Naive thymus-derived CD8-positive, alpha-beta T cell (primary cell): ENCODE measurements at regions not wholly inside any gene's neighbourhood (a gene's known extent, or its start where the extent isn't known, plus 50 kb on each side); places are given as distances from the start of the nearest gene placed in this dataset.
A peak's percentile ranks its signal among the peaks of the same experiment; 100 is the strongest.

Experiments
- ATAC-seq, 2 donors: fragments of 150-1000 bp; cut with Tn5 transposase in 1 of 2; sonication (Bioruptor Pico), chemical (Tn5 transposase) in 1 of 2; 1 replicate in 1 of 2; 2 replicates in 1 of 2; pipeline ENCODE4 v1.10.0; 2021; ENCODE audit warnings: mild to moderate bottlenecking in 2 of 2, moderate library complexity in 2 of 2
- POLR2A ChIA-PET: fragments of 350-600 bp; sonication (Branson Sonifier 250); formaldehyde crosslinking; loops from one replicate; lab custom pipeline; 2021; ENCODE audit warnings: antibody characterized with exemption; lab: Charles Lee
- DNase-seq, 10 donors: peaks; one replicate each; pipeline versions ENCODE4 v3.0.0 to v3.0.0-alpha.2; 2020 to 2022
- H3K27ac Mint-ChIP-seq, 10 donors: one replicate each; pipeline ENCODE4 v1.8.0; 2020 to 2022; ENCODE audit warnings: mild to moderate bottlenecking in 10 of 10, mixed read lengths in 10 of 10, moderate library complexity in 4 of 10, inconsistent platforms in 1 of 10
- H3K27me3 Mint-ChIP-seq, 5 donors: one replicate each; pipeline ENCODE4 v1.8.0; 2021 to 2022; ENCODE audit warnings: mixed read lengths in 5 of 5
- H3K36me3 Mint-ChIP-seq, 3 donors: one replicate each; pipeline ENCODE4 v1.8.0; 2020 to 2022; ENCODE audit warnings: mixed read lengths in 3 of 3, mild to moderate bottlenecking in 2 of 3, inconsistent platforms in 1 of 3
- H3K4me1 Mint-ChIP-seq, 4 donors: one replicate each; pipeline ENCODE4 v1.8.0; 2021 to 2022; ENCODE audit warnings: mixed read lengths in 4 of 4
- H3K4me3 Mint-ChIP-seq, 10 donors: one replicate each; pipeline ENCODE4 v1.8.0; 2020 to 2022; ENCODE audit warnings: mild to moderate bottlenecking in 10 of 10, mixed read lengths in 10 of 10, moderate library complexity in 6 of 10, inconsistent platforms in 1 of 10
- H3K9me3 Mint-ChIP-seq, 9 donors: one replicate each; pipeline ENCODE4 v1.8.0; 2020 to 2022; ENCODE audit warnings: mixed read lengths in 9 of 9, mild to moderate bottlenecking in 3 of 9, inconsistent platforms in 1 of 9, moderate library complexity in 1 of 9

DNA sequence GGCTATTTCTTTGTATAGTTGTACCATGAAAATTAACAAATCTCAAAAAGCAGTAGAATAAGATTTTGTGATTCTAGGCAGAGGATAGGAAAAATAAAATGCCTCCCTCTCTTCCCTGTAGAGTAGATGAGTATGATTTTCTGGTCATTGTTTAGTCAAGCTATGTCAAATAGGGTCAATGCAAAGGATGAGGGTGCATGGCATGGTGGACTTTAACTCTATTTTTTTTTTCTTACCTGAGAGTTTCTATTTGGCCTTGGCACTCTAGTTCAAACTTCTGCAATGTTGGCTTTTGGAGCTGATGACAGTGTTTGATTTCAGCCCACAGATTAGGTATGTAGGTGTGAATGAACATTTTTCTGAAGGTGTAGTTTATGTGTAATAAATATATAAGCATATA, 224.5 kb downstream of the TRIB2 start:
- POLR2A ChIA-PET, result no interaction called here

DNA sequence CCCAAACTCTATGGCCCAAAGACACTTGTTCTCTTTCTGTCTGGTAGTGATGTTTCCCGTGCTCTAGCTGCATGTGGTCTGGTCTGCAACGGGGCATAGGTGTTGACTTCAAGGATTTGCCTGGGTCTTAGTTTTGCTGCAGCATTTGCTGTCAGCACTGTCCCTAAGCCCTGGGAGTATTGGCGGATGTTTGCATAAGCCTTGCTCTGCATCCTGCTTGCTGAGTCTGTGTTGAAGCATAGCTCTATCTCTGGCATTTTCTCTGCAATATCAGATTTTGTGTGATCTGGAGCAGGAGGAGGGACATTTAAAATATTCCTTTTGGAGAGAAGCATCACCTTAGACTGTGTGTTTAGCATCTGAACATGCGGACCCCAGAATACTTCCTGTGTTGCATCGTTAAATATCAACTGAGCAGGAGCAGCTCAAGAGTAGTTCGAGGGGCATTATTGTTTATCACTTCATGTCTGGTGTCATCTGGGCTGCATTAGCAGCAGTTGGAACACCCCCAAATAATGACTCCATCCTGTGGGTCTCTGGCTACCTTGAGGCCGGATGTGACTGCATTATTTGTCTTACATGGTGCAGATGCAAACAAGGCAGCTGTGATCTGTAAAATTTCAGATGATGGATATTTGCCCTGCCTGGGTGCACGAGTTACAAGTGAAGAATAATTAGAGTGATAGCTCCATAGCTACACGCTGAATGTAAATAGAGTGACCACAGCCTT, 231.7 kb downstream of the TRIB2 start:
- ATAC-seq, result no peak
- POLR2A ChIA-PET, result interaction anchor here (0.8 kb wide), 1 partner anchor 122 kb away, joined by 3 read pairs; no protein-coding TSS in a partner anchor
- H3K4me3 Mint-ChIP-seq, result peak overlapping the region in 1 of 10 donors; percentile 8
- H3K4me1 Mint-ChIP-seq, result peaks cover 6 to 18% (median 8%) of the 10 kb centered on the region in 4 donors
- no peaks in the 10 kb centered on the region for H3K36me3 Mint-ChIP-seq
- no peaks in the 10 kb centered on the region for H3K9me3 Mint-ChIP-seq
- peak overlapping the region in 2 of 10 donors; percentile 7 to 37 for H3K27ac Mint-ChIP-seq
- DNase-seq, result no peak
- H3K27me3 Mint-ChIP-seq, result peaks cover 3 to 30% (median 13%) of the 10 kb centered on the region in 5 donors

More for the DNA sequence above, 224.5 kb downstream of the TRIB2 start:
- Mint-ChIP-seq H3K4me3 (no peak overlapping the region), H3K4me1 (peaks cover 0 to 3% (median under 1%) of the 10 kb centered on the region in 4 donors), H3K9me3 (peaks cover 0 to 3% (median 0%) of the 10 kb centered on the region in 9 donors), H3K27me3 (peaks cover 0 to 8% (median 4%) of the 10 kb centered on the region in 5 donors), H3K36me3 (peaks cover 0 to 7% (median 0%) of the 10 kb centered on the region in 3 donors), H3K27ac (no peak overlapping the region)
- DNase-seq (no peak), ATAC-seq (no peak)

DNA sequence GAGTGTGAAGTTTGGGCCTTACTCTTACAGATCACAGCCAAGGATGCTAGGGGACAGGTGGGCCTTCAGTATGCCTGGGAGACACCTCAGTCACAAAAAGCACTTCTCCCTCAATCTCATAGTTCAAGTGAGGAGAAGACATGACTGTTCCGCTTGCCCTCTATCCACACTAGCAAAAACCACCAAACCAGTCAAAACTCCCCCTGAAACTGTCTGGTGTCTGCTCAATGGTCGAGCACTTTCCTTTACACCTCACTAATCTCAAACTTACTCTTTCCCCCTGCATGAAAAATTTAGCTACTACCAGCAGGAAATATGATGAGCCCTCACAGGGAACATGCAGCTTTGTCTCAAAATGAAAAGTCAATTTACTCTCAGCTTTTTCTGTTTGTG, 232.2 kb downstream of the TRIB2 start:
- H3K27me3 Mint-ChIP-seq, result peaks cover 5 to 36% (median 18%) of the 10 kb centered on the region in 5 donors
- POLR2A ChIA-PET, result interaction anchor here (0.8 kb wide), 1 partner anchor 122 kb away, joined by 3 read pairs; no protein-coding TSS in a partner anchor
- H3K9me3 Mint-ChIP-seq, result no peaks in the 10 kb centered on the region
- no peaks in the 10 kb centered on the region for H3K36me3 Mint-ChIP-seq
- DNase-seq (no peak), ATAC-seq (no peak)
- peaks cover 6 to 18% (median 8%) of the 10 kb centered on the region in 4 donors for H3K4me1 Mint-ChIP-seq
- peak overlapping the region in 1 of 10 donors; percentile 8 for H3K4me3 Mint-ChIP-seq
- peak overlapping the region in 2 of 10 donors; percentile 7 to 37 for H3K27ac Mint-ChIP-seq

DNA sequence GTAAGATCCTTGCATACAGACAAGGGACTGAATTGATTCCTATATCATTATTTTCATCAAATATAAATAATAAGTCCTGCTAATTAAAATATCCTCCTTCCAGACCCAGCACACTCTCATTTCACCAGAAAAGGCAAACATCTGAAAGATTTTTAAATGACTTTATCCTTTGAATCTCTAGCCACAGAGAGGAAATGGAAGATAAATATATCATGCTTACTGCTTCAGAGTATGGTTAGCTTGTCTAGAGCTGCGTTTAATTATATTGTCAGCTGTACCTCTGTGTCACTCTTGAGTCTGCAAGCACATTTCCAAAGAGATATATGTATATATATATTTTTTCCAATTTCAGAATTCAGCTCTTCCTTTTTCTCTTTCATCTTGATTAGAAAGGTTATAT, 232.7 kb downstream of the TRIB2 start:
- ATAC-seq (no peak), DNase-seq (no peak)
- Mint-ChIP-seq H3K27ac (peak overlapping the region in 1 of 10 donors; percentile 37), H3K4me3 (no peak overlapping the region), H3K4me1 (peaks cover 6 to 18% (median 8%) of the 10 kb centered on the region in 4 donors), H3K9me3 (no peaks in the 10 kb centered on the region), H3K27me3 (peaks cover 5 to 37% (median 19%) of the 10 kb centered on the region in 5 donors), H3K36me3 (no peaks in the 10 kb centered on the region)
- POLR2A ChIA-PET, result interaction anchor here (0.8 kb wide), 1 partner anchor 123 kb away, joined by 3 read pairs; no protein-coding TSS in a partner anchor

DNA sequence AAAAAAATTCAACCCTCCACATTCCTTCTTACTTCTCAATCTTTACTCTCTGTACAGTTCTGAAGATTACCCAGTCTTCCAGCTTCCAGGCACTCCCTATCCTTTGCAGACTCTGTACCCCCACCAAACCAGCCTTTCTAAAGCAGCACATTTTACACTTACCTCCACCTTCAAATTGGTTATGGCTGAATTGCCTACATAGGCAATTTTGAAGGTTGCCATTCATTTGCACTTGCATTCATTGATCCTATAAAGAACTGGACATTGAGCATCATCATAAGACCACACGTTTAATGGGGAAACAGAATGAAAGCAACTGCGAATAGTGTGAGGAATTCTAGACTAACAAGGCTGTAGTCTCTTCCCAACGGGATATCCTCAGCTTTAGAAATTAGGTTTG, 233.4 kb downstream of the TRIB2 start:
- H3K36me3 Mint-ChIP-seq, result no peaks in the 10 kb centered on the region
- no peak overlapping the region for H3K4me3 Mint-ChIP-seq
- ATAC-seq (no peak), DNase-seq (no peak)
- peaks cover 5 to 41% (median 21%) of the 10 kb centered on the region in 5 donors for H3K27me3 Mint-ChIP-seq
- H3K27ac Mint-ChIP-seq, result no peak overlapping the region
- peaks cover 6 to 18% (median 8%) of the 10 kb centered on the region in 4 donors for H3K4me1 Mint-ChIP-seq
- H3K9me3 Mint-ChIP-seq, result no peaks in the 10 kb centered on the region
- POLR2A ChIA-PET, result no interaction called here

DNA sequence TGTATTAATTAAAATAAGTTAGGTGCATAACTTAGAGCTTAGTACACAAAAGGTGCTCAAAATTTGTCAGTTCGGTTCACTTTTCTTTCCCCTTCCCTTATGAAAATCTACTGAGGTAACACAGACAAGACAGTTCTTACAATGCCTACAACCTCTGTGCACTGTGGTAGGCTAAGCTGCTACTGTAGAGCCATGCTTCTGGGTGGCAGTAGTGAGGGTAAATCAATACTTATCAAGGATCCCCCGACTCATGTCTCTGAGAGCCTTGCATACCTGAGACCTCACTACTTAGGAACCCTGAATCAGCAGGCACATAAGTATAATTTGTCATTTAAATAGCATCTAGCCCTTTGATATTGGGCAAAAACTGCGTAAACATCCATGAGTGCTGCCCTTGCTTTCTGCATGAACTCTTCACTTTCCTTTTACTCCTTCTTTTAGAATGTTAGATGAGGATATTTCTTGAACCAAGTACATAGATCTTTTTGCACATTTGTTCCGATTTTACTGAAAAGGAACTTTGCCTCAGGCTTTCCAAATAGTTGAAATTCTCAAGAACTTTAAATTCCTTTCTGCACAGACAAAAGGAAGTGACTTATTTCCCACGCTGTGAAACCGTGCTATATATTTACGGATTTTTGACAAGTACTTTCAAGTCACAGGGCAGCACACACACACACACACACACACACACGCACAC, 234.4 kb downstream of the TRIB2 start:
- Mint-ChIP-seq H3K4me1 (peaks cover 5 to 18% (median 7%) of the 10 kb centered on the region in 4 donors), H3K36me3 (no peaks in the 10 kb centered on the region), H3K9me3 (no peaks in the 10 kb centered on the region), H3K27me3 (peaks cover 5 to 46% (median 17%) of the 10 kb centered on the region in 5 donors), H3K27ac (no peak overlapping the region), H3K4me3 (no peak overlapping the region)
- POLR2A ChIA-PET, result no interaction called here
- no peak for ATAC-seq
- no peak for DNase-seq

DNA sequence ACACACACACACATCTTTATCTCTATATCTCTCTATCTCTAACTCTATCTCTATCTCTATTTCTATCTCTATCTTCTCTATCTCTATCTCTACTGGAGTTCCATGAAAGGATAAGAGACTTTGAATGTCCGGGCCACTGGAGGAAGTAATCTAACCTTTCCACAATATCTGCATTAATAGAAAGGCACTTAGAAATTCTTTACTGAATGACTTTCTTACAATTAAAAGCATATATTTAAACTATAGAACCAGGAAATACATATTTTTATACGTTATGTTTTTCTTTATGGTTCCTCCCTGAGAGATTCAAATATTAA, 234.9 kb downstream of the TRIB2 start:
- Mint-ChIP-seq H3K4me1 (peaks cover 5 to 18% (median 7%) of the 10 kb centered on the region in 4 donors), H3K36me3 (no peaks in the 10 kb centered on the region), H3K27me3 (peaks cover 6 to 46% (median 17%) of the 10 kb centered on the region in 5 donors), H3K4me3 (no peak overlapping the region), H3K9me3 (no peaks in the 10 kb centered on the region), H3K27ac (no peak overlapping the region)
- no peak for ATAC-seq
- no peak for DNase-seq
- POLR2A ChIA-PET, result no interaction called here

DNA sequence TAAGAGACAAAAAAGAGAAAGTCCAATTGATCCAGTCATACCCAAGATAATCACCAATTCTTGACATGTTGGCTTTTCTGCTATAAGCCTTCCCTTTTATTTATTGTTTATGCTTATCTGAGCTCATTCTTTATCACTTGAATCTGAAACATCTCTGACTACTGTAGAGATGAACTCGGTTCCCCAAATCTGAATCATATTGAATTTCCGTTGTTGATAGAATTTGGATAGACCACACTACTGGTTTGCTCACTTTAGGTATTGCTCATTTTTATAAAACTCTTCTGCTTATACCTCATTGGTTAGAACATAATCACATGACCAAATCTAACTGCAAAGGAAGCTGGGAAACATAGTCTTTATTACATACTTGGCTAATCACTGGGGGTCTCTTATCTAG, 236.9 kb downstream of the TRIB2 start:
- peaks cover 5 to 15% (median 7%) of the 10 kb centered on the region in 4 donors for H3K4me1 Mint-ChIP-seq
- H3K9me3 Mint-ChIP-seq, result no peaks in the 10 kb centered on the region
- POLR2A ChIA-PET, result no interaction called here
- H3K36me3 Mint-ChIP-seq, result no peaks in the 10 kb centered on the region
- no peak overlapping the region for H3K27ac Mint-ChIP-seq
- peaks cover 7 to 66% (median 17%) of the 10 kb centered on the region in 5 donors for H3K27me3 Mint-ChIP-seq
- H3K4me3 Mint-ChIP-seq, result no peak overlapping the region
- no peak for DNase-seq
- no peak for ATAC-seq

DNA sequence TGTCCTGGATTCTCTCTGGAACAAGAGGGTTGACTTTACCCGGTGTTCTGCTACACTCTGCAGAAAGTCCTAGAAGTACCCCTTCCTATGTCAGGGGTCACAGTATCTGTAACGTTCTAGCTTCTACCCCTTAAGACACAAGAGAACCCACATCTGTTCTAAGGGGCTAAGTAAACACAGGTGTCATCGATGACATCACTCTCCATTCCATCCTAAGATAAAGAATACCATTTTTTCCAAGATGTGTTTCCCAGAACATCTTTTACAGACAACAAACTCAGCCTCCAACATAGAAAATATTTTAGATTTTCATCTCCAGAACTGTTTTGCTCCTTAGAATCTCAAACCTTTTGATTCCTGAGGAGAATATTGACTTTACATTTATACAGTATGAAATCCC, 239.1 kb downstream of the TRIB2 start:
- no peak overlapping the region for H3K27ac Mint-ChIP-seq
- H3K27me3 Mint-ChIP-seq, result peaks cover 9 to 83% (median 20%) of the 10 kb centered on the region in 5 donors
- peaks cover 0 to 6% (median under 1%) of the 10 kb centered on the region in 4 donors for H3K4me1 Mint-ChIP-seq
- H3K36me3 Mint-ChIP-seq, result peaks cover 0 to 9% (median 5%) of the 10 kb centered on the region in 3 donors
- DNase-seq (no peak), ATAC-seq (no peak)
- POLR2A ChIA-PET, result interaction anchor here (0.6 kb wide), 1 partner anchor 239 kb away, joined by 3 read pairs; the partner anchor contains the start of gene TRIB2
- peaks cover 0 to 11% (median 5%) of the 10 kb centered on the region in 9 donors for H3K9me3 Mint-ChIP-seq
- H3K4me3 Mint-ChIP-seq, result no peak overlapping the region

DNA sequence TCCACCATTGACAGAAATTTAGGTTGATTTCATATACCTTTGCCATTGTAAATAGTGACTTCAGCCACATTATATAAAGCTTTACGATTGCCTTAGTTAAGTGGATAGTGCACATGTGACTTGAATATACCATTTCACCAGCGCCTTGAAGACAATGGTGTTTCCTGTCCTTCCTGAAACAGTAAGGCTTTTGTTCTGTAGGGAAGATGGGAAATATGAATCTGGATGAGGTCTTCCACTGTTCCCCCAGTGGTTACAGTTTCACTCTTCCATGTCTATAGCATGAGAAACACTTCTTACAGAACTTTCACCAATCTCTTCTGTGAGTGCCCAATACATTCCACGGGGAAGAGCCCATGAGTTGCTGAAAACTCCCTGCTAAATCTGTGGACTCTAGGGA, 240.5 kb downstream of the TRIB2 start:
- Mint-ChIP-seq H3K36me3 (peaks cover 0 to 9% (median 5%) of the 10 kb centered on the region in 3 donors), H3K9me3 (peaks cover 0 to 11% (median 5%) of the 10 kb centered on the region in 9 donors), H3K4me3 (no peak overlapping the region), H3K27me3 (peaks cover 12 to 79% (median 27%) of the 10 kb centered on the region in 5 donors), H3K27ac (no peak overlapping the region), H3K4me1 (no peaks in the 10 kb centered on the region)
- DNase-seq, result no peak
- POLR2A ChIA-PET, result no interaction called here
- no peak for ATAC-seq

DNA sequence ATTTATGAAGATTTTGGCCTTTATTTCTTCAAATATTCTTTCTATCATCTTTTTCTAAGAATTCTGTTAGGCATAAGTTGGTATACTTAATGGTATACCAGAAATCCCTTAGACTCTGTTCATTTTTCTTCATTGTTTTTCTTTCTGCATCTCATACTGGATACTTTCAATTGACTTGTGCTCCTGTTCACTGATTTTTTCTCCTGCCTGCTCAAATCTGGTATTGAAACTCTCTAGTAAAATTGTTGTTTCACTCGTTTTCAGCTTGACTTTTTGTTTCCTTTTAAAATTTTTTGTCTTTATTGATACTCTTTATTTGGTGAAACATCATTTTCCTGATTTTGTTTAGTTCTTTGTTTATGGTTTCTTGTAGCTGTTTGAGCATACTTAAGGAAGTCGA, 243.2 kb downstream of the TRIB2 start:
- Mint-ChIP-seq H3K4me3 (no peak overlapping the region), H3K4me1 (peaks cover 0 to 2% (median under 1%) of the 10 kb centered on the region in 4 donors), H3K27ac (no peak overlapping the region), H3K36me3 (peaks cover 0 to 9% (median 5%) of the 10 kb centered on the region in 3 donors), H3K27me3 (peaks cover 10 to 74% (median 26%) of the 10 kb centered on the region in 5 donors), H3K9me3 (peaks cover 0 to 11% (median 5%) of the 10 kb centered on the region in 9 donors)
- POLR2A ChIA-PET, result no interaction called here
- DNase-seq (no peak), ATAC-seq (no peak)

DNA sequence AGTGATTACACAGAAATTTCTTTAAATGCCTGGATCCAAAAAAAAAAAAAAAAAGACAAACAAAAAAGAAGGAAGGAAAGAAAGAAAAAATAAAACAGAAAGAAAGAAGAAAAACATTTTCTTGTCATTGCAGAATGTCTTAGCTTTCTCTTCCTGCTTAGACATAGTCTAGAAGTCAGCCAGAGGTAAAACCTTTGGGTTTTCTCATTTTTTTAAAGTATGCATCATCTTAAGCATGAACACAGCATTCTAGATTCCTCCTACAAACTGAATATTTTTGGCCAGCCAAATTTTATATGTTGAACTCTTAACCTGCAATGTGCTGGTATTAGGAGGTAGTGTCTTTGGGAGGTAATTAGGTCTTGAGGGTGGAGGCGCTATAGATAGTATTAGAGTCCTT, 243.9 kb downstream of the TRIB2 start:
- ATAC-seq, result no peak
- H3K4me1 Mint-ChIP-seq, result peaks cover 2 to 9% (median 6%) of the 10 kb centered on the region in 4 donors
- POLR2A ChIA-PET, result no interaction called here
- no peak for DNase-seq
- peaks cover 0 to 11% (median 5%) of the 10 kb centered on the region in 9 donors for H3K9me3 Mint-ChIP-seq
- H3K27ac Mint-ChIP-seq, result no peak overlapping the region
- no peak overlapping the region for H3K4me3 Mint-ChIP-seq
- H3K36me3 Mint-ChIP-seq, result peaks cover 0 to 9% (median 5%) of the 10 kb centered on the region in 3 donors
- peaks cover 10 to 67% (median 24%) of the 10 kb centered on the region in 5 donors for H3K27me3 Mint-ChIP-seq
